ENCODE measurements at regions not wholly inside any gene's neighbourhood (a gene's known extent, or its start where the extent isn't known, plus 50 kb on each side); places are given as distances from the start of the nearest gene placed in this dataset.
"Not testable (repeated sequence)": the region's sequence is repeated elsewhere in the genome, so short reads cannot be mapped to it uniquely, and the experiment has no call there.

DNA sequence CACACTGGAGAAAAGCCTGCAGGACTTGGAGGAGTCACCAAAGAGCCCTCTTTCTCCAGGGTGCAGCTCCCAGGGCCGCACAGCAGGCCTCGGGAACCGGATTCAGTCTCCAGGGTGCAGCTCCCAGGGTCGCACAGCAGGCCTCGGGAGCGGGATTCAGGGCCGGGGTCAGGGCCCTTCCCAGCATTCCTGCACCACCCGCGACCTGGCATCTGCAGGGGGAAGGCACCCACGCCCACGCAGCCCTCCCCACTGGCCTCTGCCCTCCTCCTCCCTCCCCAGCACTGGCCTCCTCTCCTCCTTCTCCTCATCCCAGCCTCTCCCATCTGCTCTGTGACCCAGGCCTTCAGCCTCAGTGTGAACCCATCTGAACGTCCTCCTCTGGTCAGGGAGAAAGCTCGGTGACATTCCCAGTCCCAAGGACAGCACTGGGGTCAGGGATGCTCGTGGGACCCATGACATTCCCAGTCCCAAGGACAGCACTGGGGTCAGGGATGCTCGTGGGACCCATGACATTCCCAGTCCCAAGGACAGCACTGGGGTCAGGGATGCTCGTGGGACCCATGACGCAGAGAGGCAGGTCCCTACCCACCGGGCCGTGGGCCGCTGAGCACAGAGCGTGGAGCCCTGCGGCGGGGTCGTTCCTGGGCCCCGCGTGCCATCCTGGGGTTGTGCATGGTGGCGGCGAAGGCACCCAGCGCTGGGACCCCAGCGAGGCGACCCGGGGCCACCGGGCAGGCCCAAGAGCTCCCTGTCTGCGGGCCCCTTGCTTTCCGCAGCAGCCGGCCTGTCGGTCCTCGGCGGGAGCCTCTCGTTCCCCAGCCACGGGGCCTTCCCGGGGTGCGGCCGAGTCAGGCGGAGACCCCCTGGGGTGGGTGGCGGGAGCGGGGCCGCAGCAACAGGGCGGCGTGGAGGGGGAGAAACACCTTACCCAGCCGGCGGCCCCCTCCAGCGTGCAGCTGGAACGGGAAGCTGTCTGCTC is 550.2 kb upstream of the SALL3 start:
- no peak for DNase-seq

GRCh38 chr18:78430131-78430758 is 549.4 kb upstream of the SALL3 start:
- no peak for DNase-seq

DNA sequence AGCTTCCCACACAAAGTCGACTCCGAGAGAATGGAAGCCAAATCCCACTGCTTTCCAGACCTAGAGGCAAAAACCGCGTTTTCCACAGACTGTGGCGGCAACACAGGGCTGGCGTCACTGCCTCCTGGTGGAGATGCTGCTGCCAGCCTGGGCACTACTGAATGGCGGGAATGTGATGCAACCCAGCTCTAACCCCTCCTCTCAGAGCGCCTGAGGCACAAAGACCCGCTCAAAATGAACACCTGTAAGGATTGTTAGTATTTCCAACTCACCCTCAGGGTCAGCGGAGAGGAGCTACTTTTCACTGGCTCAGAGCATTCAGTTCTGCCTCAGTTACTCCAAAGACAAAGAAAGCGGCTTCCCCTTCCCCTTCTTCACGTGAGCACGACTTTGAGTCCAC is 548.0 kb upstream of the SALL3 start:
- DNase-seq: no peak

GRCh38 chr18:78433562-78433961 is 546.1 kb upstream of the SALL3 start:
- DNase-seq: no peak

DNA sequence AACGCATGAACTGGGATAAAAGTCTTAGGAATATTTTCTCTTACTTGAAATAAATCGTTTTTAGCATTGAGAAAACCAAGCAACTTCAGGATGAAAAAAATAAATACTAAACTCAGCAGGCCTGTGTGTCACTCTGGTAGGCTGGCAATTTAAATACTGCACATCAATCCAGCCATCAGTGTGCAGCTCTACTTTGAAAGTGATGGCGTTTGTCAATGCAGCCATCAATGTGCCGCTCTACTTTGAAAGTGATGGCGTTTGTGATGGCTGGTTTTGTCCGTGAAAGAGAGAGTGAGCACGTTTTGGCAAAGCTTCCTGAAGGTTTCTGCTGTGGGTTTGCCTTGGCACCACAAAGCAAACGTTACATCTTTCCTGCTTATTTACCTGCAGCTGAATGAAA is 543.5 kb upstream of the SALL3 start:
- no peak for DNase-seq

DNA sequence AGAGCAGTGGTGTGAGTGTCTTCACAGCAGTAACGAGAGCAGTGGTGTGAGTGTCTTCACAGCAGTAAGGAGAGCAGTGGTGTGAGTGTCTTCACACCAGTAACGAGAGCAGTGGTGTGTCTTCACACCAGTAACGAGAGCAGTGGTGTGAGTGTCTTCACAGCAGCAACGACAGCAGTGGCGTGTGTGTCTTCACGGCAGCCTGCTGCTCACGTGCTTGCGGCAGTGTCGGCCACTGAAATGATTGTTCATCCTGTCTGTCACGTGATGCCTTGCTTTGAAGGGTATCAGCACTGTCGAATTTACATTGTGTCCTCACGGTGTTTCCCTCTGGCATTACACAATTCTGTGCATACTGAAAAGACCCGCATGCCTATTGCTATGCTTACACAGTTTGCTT is 541.4 kb upstream of the SALL3 start:
- DNase-seq: not testable (repeated sequence)

DNA sequence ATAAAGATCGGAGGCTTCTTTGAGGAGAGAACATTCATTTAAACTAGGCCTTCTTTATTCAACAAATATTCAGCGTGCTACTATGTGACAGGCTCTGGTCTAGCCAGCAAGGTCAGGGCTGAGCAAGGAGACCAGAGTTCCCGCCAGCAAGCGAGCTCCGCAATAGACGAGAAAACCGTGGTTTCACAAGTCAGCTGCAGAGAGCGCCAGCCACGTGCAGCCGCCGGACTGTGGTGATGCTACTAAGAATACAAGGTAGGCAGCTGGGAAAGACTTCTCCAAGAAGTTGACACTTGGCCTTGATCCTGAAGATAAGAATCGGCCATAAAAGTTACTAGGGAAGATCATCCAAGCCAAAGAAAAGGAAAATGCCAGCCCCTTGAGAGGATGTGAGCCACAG is 533.7 kb upstream of the SALL3 start:
- no peak for DNase-seq

- DNase-seq: no peak
Observed at GRCh38 chr18:78447211-78447610, 532.4 kb upstream of the SALL3 start.

- no peak for DNase-seq
Observed at GRCh38 chr18:78448106-78448505, 531.5 kb upstream of the SALL3 start.

GRCh38 chr18:78448591-78448990 is 531.0 kb upstream of the SALL3 start:
- no peak for DNase-seq

DNA sequence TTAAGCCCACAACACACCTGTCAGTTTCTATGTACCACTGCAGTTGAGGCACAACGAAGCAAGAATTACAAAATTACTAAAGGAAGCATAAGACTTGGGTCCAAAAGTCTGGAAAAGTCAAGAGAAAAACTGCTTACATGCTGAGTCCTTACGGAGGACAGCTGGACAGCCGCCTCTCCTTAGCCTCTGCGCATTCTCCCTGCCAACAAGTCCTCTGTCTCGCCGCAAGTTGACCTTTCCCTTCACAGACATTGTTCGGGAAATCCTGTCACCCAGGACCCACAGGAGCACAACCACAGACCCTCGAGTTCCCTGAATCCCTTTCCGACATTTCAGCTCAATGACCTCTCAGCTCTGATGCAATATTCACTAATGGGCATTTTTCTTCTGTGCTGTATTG is 525.4 kb upstream of the SALL3 start:
- no peak for DNase-seq

DNA sequence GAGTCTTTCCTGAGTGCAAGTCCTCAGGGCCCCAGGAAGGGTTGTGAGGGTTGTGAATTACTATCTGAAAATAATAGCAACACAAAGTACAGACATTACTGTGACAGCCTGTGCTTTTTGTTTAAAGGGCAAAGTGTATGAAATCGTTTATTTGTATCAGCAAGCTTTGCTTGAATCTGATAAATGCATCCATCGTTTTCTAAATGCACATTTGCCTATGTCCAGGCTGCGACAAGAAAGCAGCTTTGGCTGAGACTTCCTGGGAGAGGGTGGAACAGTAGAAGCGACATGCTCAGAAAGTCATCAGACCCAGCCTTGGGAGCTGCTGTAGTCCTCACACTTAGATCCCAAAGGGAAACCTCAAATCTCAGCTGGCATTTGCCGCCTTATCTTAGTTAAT is 524.2 kb upstream of the SALL3 start:
- DNase-seq: no peak

DNA sequence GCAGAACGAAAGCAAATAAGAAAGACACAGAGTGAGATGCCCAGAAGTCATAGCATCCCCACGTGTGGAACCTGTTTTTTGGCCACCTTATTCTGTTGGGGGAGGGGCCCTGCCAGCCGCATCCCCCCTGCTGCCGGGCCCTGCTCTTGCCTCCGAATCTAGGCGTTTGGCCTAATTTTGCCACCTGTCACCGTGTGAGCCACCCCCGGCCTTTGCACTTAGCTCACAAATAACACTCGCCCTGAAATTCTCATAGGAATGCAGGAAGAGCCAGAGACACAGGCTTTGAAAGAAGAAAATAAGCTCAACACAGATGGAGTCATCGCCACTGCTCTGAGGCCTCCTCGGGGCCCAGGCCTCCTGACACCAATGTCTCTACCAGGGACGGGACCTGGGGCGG is 522.6 kb upstream of the SALL3 start:
- no peak for DNase-seq

DNA sequence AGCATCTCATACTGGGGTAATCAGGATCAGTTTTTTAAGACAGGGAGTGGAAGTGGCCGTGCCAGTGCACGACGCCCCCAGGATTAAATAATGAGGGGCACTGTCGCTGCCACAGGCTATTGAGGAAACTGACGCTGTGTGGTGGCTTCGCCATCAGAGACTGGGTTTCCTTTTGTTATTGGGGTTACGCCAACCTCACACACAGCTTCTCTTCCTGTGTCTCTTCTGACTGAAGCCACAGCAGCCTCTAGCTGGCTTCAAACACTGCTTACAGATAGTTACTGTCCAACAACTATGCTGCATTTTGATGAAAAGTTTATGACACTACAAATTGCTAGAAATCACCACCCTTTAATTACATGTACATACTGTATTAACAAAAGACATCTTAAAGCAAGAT is 521.9 kb upstream of the SALL3 start:
- no peak for DNase-seq

GRCh38 chr18:78458356-78458755 is 521.3 kb upstream of the SALL3 start:
- no peak for DNase-seq

GRCh38 chr18:78459668-78460067 is 520.0 kb upstream of the SALL3 start:
- DNase-seq: no peak

DNA sequence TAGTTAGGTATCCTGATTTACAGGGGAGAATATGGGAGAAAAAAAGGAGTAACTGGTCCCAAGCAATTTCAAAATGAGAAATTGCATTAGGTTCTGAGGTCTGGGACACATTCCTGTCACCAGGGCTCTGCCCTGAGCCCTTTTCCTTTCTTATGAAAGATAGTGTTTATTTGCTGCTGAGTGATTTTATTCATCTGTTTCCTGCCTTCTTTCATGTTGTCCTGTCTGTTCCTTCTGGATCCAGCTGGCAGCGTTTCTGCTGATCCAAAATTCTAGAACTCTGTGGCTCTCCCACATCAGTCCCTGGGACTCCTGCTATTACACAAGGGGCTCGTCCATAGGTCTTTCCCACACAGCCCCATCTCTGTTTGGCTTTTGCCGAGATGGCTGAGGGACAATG is 519.1 kb upstream of the SALL3 start:
- DNase-seq: no peak

DNA sequence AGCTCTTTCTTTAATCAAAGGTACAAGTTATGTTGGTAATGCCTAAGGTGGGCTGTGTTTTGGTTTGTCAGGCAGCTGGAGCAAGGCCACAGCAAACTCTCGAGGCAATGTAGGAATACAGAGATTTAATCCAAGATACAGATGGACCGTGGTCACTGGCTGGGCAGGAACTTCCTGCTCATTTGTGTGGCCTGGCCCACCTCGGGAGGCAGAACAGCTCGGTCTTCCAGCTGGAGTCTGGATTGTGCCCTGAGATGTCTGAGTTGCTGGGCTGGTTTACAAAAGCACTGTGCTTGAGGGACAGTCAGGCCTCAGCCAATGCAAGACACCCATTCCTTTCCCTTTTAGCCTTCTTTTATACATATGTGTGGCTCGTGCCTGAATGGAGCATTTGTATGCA is 506.1 kb upstream of the SALL3 start:
- no peak for DNase-seq

DNA sequence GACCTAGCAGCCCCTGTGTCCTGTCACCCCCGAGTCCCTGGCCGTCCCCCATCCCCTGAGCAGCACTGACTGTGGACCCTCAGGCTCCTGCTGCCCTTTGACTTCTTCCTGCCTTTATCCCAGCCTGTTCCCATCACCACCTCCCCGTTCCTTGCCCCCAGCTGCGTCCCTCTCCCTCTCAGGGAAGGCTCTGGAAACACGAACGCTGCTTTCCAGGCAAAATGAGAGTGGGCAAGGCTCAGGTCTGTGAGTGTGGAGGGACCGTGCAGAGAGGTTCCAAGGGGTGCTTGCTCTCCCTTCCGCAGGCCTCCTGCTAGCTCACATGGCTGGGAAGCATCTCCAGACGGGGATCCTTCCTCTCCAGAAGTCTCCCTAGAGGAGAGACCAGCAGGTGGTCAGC is 501.8 kb upstream of the SALL3 start:
- DNase-seq: no peak

- DNase-seq: no peak
Observed at GRCh38 chr18:78479443-78479842, 500.2 kb upstream of the SALL3 start.

- DNase-seq: no peak
Observed at GRCh38 chr18:78480262-78481054, 499.2 kb upstream of the SALL3 start.

DNA sequence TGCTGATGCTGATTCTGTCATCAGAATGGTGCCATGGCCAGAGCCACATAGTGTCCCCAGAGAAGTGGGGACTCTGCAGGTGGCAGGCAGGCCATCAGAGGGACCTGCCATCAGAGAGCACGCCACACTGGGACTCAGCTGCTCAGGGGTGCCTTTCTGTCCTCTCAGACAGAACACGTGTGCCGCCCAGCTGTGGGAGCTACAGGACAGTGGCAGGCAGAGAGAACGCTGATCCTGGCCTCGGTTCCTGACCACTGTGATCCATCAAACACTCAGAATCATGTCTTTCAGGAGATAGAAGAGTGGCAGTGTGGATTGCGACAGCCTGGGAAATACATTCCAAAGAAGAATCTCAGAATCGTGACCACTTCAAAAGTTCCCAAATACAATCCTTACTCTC is 497.2 kb upstream of the SALL3 start:
- no peak for DNase-seq

DNA sequence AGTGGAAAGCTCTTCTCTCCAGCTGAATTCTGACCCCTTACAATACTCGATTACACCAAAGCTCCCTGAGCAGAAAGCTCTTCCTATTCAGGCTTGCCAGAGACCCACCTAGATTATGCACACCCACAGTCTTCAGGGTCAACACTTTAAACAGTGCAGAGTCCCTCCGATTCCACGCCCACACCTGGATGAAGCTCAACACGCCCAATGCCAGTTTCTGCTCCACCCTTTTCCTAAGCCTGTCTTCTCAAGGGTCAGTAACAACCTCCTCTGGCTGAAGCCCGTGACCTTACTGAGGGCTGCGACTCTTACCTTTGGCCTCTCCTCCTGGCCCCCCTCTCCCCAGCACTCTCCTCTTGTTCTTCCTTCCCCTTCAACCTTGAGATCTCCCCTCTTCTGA is 492.0 kb upstream of the SALL3 start:
- DNase-seq: no peak
